ENCODE measurements at regions not wholly inside any gene's neighbourhood (a gene's known extent, or its start where the extent isn't known, plus 50 kb on each side); places are given as distances from the start of the nearest gene placed in this dataset.

- DNase-seq = no peak
Observed at GRCh38 chr16:64450177-64450576, 671.7 kb downstream of the CDH11 start.

DNA sequence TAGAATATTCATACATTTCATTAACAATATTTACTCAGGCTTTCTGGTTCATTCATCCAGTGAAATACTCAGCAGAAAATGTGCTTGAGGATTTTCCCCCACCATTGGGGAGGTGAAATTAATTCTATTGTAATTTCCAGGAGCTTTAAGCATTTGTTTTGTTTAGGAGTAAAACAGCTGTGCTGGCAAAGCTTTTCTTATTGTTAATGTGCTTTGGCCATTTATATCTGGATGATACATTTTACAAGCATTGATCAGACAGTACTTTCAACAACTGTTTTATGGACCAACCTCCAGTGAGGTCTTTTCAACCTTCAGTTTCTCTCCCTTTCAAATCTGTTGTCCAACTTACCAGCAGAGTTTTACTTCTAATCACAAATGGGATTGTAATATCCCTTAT, 672.4 kb downstream of the CDH11 start:
- DNase-seq = no peak

GRCh38 chr16:64445649-64446048, 676.2 kb downstream of the CDH11 start:
- DNase-seq = no peak

DNA sequence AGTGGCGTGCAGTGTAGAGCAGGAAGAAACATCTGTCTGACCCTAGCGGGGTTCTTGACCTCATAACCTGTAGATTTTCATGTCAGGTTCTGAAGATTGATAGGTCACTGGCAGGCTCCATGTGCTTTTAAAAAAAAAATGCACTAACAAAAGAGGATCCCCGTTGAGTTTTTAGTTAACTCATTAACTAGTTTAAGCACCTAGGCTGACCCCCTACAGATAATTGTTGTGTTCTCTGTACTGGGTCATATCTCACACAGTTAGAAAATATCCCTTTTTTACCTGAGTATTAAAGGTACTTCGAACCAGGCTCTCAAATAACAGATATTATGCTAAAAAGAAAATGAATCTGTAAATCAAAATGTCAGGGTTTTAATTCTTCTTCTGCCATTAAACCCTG, 676.6 kb downstream of the CDH11 start:
- no peak for DNase-seq

DNA sequence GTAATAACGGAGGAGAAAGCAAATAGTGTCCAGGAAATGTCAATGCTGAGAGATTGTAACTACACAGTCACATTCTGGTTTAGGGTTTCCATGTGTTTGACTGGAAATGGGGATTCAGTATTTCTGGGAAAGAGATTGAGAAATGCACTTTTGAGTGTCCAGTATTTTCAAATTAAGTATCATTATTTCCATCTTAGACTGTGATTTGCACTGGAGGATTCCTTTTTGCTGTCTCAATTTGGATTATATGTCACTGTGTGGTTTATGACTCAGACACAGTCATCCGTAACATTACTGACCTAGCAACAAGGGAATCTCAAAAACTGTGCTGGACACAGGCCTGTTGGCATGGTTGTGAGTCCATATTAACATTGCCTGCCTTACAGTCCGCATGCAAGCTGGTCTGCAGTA, 681.4 kb downstream of the CDH11 start:
- no peak for DNase-seq

DNA sequence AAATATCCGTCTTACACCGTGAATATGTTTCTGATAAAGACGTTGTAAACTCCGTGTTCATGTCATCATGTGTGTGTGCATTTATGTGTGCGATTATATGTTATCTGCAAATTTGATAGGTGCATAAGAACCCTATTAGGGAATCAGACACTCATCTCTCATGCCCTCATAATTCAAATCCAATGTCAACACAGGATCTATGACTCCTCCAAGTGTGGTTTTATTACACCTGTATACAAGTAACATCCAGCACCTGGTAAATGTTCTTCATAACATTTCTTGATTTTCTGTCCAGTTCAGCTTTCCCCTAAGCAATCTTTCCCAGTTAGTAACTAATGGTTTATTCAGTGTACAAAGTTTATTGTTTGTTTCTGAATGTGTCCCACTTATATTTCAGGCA, 681.9 kb downstream of the CDH11 start:
- no peak for DNase-seq

- DNase-seq = no peak
Observed at GRCh38 chr16:64437706-64438324, 684.0 kb downstream of the CDH11 start.

GRCh38 chr16:64434526-64435069, 687.3 kb downstream of the CDH11 start:
- DNase-seq = no peak

GRCh38 chr16:64428463-64429113, 693.3 kb downstream of the CDH11 start:
- no peak for DNase-seq

- no peak for DNase-seq
Observed at GRCh38 chr16:64426131-64426666, 695.7 kb downstream of the CDH11 start.

GRCh38 chr16:64425381-64425780, 696.5 kb downstream of the CDH11 start:
- DNase-seq = no peak

DNA sequence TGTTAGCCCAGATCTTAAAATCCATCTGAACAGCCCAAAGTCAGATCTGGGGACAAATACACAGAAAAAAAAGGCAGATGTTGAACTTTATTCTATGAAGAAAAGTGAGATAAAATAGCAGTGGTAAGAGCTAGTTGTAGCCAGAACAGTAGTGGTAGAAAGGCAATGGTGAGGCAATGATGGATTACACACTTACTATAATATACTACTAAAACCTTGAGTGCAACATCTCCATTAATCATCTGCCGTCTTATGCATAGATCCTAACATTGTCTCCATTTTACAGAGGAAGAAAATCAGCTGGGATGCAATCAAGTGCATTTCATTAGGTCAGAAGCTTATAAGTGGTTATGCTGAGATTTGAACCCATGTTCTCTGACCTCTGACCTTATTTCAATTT, 699.6 kb downstream of the CDH11 start:
- DNase-seq = no peak

DNA sequence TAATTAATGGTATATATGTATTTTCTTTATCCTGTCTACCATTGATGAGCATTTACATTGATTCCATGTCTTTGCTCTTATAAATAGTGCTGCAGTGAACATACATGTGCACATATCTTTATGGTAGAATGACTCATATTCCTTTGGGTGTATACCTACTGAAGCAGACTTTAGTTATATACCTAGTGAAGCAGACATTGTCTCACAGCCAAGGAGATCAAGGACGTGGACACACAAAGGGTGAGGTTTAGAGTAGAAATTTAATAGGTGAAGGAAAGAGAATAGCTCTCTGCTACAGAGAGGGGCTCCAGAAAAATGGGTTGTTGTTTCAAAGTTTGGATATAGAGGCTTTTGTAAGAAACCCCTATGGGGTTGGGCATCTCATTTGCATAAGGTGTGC, 700.3 kb downstream of the CDH11 start:
- no peak for DNase-seq

DNA sequence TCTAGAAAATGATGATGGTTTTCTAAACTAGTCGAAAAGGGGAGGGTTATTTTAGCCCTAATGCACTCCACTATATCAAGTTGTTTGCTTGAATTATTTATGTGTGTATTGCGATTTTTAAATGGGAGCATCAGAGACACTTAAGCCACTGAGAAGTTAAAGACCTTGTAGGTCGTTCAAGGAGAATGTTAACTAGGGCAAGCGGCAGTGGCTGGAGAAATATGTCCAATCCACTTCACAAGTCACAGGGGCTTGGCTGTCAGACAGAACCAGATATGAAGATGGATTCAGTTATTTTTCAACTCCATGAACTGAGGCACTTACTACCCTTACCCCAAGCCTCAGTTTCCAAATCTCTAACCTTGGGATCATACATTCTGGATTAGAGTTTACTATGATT, 702.0 kb downstream of the CDH11 start:
- DNase-seq = no peak

DNA sequence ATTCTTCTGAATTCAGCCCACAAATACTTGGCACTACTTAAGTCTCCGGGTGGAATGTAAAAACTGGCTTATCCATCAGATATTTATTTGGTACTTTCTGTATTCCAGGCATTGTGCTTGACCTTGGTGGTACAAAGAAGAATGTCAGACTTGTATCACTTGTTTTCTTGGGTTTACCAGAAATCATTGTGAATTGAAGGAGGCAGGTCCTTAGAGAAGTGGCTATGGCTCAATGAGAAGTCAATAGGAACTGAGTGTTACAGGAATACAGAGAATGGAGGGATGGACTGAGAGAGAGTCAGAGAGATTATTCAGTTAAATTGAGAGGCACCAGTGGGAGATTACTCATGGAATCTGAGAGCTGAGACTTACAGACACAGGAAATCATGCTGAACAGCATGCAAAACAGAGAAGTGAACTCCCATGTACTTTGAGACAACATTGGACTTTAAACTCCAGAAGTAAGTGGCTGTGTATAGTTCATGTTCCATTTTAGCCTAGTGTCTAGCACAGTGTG, 704.1 kb downstream of the CDH11 start:
- no peak for DNase-seq

GRCh38 chr16:64416216-64417005, 705.5 kb downstream of the CDH11 start:
- no peak for DNase-seq

GRCh38 chr16:64412578-64413280, 709.1 kb downstream of the CDH11 start:
- DNase-seq = no peak

GRCh38 chr16:64410306-64410705, 711.6 kb downstream of the CDH11 start:
- no peak for DNase-seq

GRCh38 chr16:64409783-64410210, 712.1 kb downstream of the CDH11 start:
- no peak for DNase-seq

- DNase-seq = no peak
Observed at GRCh38 chr16:64408699-64409098, 713.2 kb downstream of the CDH11 start.

DNA sequence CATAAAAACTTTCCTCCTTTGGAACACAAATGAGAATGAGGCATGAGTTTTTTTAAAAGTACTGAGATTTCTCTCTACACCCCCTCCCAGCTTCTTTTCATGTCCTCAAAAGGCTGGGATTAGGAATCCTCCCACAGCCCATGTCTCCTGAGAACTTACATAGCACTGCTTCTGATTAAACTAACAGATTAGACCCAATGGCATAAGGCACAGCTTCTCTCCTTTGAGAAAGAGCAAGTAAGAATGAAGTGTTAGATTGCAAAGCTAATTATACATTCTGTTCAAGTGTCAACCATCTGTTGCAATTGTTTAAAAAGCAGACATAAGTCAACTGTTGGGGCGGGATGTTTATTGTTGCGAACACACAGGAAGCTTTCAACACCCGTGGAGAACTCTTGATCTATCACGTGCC, 715.1 kb downstream of the CDH11 start:
- no peak for DNase-seq

- no peak for DNase-seq
Observed at GRCh38 chr16:64403352-64403751, 718.5 kb downstream of the CDH11 start.

GRCh38 chr16:64398793-64399192, 723.1 kb downstream of the CDH11 start:
- DNase-seq = no peak
